Mesenchymal stem cell (in vitro differentiated cells and primary cell): ENCODE measurements at regions not wholly inside any gene's neighbourhood (a gene's known extent, or its start where the extent isn't known, plus 50 kb on each side); places are given as distances from the start of the nearest gene placed in this dataset.

Experiments
- DNase-seq: peaks from one replicate; pipeline ENCODE4 v3.0.0-alpha.2; 2013
- H2AFZ ChIP-seq: one replicate; pipeline ENCODE4 v1.6.1; 2013; ENCODE audit warnings: low read depth, mild to moderate bottlenecking, control low read depth, inconsistent platforms, low read length, moderate library complexity
- H2AK5ac ChIP-seq: 2 replicates; pipeline ENCODE4 v1.6.1; 2013; ENCODE audit warnings: low read length, moderate library complexity, mild to moderate bottlenecking, inconsistent platforms; ENCODE audit not compliant: severe bottlenecking
- H2BK120ac ChIP-seq: one replicate; pipeline ENCODE4 v1.6.1; 2013; ENCODE audit warnings: low read depth, mild to moderate bottlenecking, inconsistent platforms, low read length, moderate library complexity
- H2BK12ac ChIP-seq, 2 experiments: one replicate each; pipeline ENCODE4 v1.6.1; 2013; ENCODE audit warnings: inconsistent platforms in 2 of 2, low read length in 2 of 2, mild to moderate bottlenecking in 2 of 2, moderate library complexity in 2 of 2, control low read depth in 1 of 2
- H2BK15ac ChIP-seq: one replicate; pipeline ENCODE4 v1.6.1; 2013; ENCODE audit warnings: mild to moderate bottlenecking, low read depth, inconsistent platforms; ENCODE audit not compliant: poor library complexity, severe bottlenecking
- H2BK5ac ChIP-seq: 2 replicates; pipeline ENCODE4 v1.6.1; 2013; ENCODE audit warnings: low read depth, mild to moderate bottlenecking, low read length, control low read depth, inconsistent platforms; ENCODE audit not compliant: poor library complexity, severe bottlenecking
- H3K14ac ChIP-seq, 2 experiments: one replicate each; pipeline ENCODE4 v1.6.1; 2013; ENCODE audit warnings: inconsistent platforms in 2 of 2, low read length in 2 of 2, control low read depth in 1 of 2, mild to moderate bottlenecking in 1 of 2, moderate library complexity in 1 of 2
- H3K18ac ChIP-seq, 2 experiments: one replicate each; pipeline ENCODE4 v1.6.1; 2013; ENCODE audit warnings: inconsistent platforms in 2 of 2, low read length in 2 of 2, control low read depth in 1 of 2, low read depth in 1 of 2, mild to moderate bottlenecking in 1 of 2
- H3K23ac ChIP-seq, 2 experiments: one replicate each; pipeline ENCODE4 v1.6.1; 2013; ENCODE audit warnings: inconsistent platforms in 2 of 2, low read length in 2 of 2, mild to moderate bottlenecking in 2 of 2, moderate library complexity in 2 of 2, control low read depth in 1 of 2
- H3K27ac ChIP-seq: 2 replicates; pipeline ENCODE4 v1.5.1; 2013; ENCODE audit warnings: mild to moderate bottlenecking, moderate library complexity, low read length, control low read depth, inconsistent platforms; ENCODE audit not compliant: poor library complexity, severe bottlenecking
- H3K27me3 ChIP-seq, 2 experiments: 2 replicates each; pipeline versions ENCODE4 v1.6.1 to v1.7.0; 2013; ENCODE audit warnings: low read length in 2 of 2, mild to moderate bottlenecking in 2 of 2, moderate library complexity in 2 of 2, control low read depth in 1 of 2, inconsistent platforms in 1 of 2; ENCODE audit not compliant: control insufficient read depth in 1 of 2, insufficient read depth in 1 of 2
- H3K36me3 ChIP-seq, 2 experiments: 2 replicates each; pipeline versions ENCODE4 v1.6.1 to v1.7.0; 2013; ENCODE audit warnings: low read length in 2 of 2, control low read depth in 1 of 2, inconsistent platforms in 1 of 2, low read depth in 1 of 2, mild to moderate bottlenecking in 1 of 2; ENCODE audit not compliant: insufficient read depth in 2 of 2, control insufficient read depth in 1 of 2
- H3K4ac ChIP-seq, 2 experiments: one replicate each; pipeline ENCODE4 v1.6.1; 2013; ENCODE audit warnings: inconsistent platforms in 2 of 2, low read length in 2 of 2, mild to moderate bottlenecking in 2 of 2, moderate library complexity in 2 of 2, control low read depth in 1 of 2, low read depth in 1 of 2
- H3K4me1 ChIP-seq: 2 replicates; pipeline ENCODE4 v1.6.1; 2013; ENCODE audit warnings: low read depth, low read length, control low read depth; ENCODE audit not compliant: control insufficient read depth, insufficient read depth
- H3K4me2 ChIP-seq: 2 replicates; pipeline ENCODE4 v1.6.1; 2013; ENCODE audit warnings: low read length, mild to moderate bottlenecking, inconsistent platforms; ENCODE audit not compliant: poor library complexity, severe bottlenecking
- H3K4me3 ChIP-seq, 2 experiments: 2 replicates each; pipeline versions ENCODE4 v1.5.1 to v1.7.0; 2013; ENCODE audit warnings: low read length in 2 of 2, mild to moderate bottlenecking in 2 of 2, control low read depth in 1 of 2, low read depth in 1 of 2; ENCODE audit not compliant: insufficient read depth in 1 of 2
- H3K79me1 ChIP-seq: replicated peaks from 2 replicates; pipeline ENCODE4 v1.6.1; 2013; ENCODE audit warnings: mild to moderate bottlenecking, control low read depth, low read length, inconsistent platforms; ENCODE audit not compliant: poor library complexity, severe bottlenecking
- H3K9ac ChIP-seq: 2 replicates; pipeline ENCODE4 v1.7.0; 2013; ENCODE audit warnings: mild to moderate bottlenecking, low read length, moderate library complexity
- H3K9me3 ChIP-seq: 2 replicates; pipeline ENCODE4 v1.7.0; 2013; ENCODE audit warnings: mild to moderate bottlenecking, low read length; ENCODE audit not compliant: control insufficient read depth
- H4K8ac ChIP-seq: one replicate; pipeline ENCODE4 v1.6.1; 2013; ENCODE audit warnings: inconsistent platforms, mild to moderate bottlenecking, low read length, moderate library complexity
- H4K91ac ChIP-seq: one replicate; pipeline ENCODE4 v1.6.1; 2013; ENCODE audit warnings: mild to moderate bottlenecking, low read length, inconsistent platforms
- WGBS: methylation state at CpG from one replicate; pipeline ENCODE4 v1.1.7; 2013; ENCODE audit warnings: mixed read lengths; 5-methylcytosine and 5-hydroxymethylcytosine counted together

GRCh38 chr11:111169367-111169766 is 76.2 kb upstream of the POU2AF2 start:
- Histone ChIP-seq H3K23ac (no peak overlapping the region), H2AK5ac (no peak overlapping the region), H3K27ac (no peak overlapping the region), H2BK5ac (no peak overlapping the region), H3K4ac (no peak overlapping the region), H4K8ac (no peak overlapping the region), H3K79me1 (no peaks in the 10 kb centered on the region), H3K27me3 (no peaks in the 10 kb centered on the region), H4K91ac (no peak overlapping the region), H3K4me1 (no peaks in the 10 kb centered on the region), H3K9ac (no peak overlapping the region), H2BK12ac (no peak overlapping the region), H3K4me3 (no peak overlapping the region), H3K18ac (no peak overlapping the region), H3K36me3 (no peaks in the 10 kb centered on the region), H3K9me3 (no peaks in the 10 kb centered on the region), H2BK15ac (no peak overlapping the region), H2BK120ac (no peak overlapping the region), H3K14ac (no peak overlapping the region), H3K4me2 (no peak overlapping the region), H2AFZ (no peak overlapping the region)
- DNase-seq = no peak
- no CpG with 5 or more reads among the region's 5 CpGs for WGBS

GRCh38 chr11:111168871-111169270 is 76.7 kb upstream of the POU2AF2 start:
- H2BK5ac ChIP-seq = no peak overlapping the region
- H2AK5ac ChIP-seq = no peak overlapping the region
- no peak overlapping the region for H3K14ac ChIP-seq
- H3K27me3 ChIP-seq = no peaks in the 10 kb centered on the region
- no peak overlapping the region for H2BK120ac ChIP-seq
- no peak overlapping the region for H3K4ac ChIP-seq
- H3K9me3 ChIP-seq = no peaks in the 10 kb centered on the region
- no peak overlapping the region for H4K91ac ChIP-seq
- no peak overlapping the region for H3K4me3 ChIP-seq
- H3K36me3 ChIP-seq = no peaks in the 10 kb centered on the region
- H2AFZ ChIP-seq = no peak overlapping the region
- H3K4me2 ChIP-seq = no peak overlapping the region
- no peak overlapping the region for H3K9ac ChIP-seq
- no peaks in the 10 kb centered on the region for H3K79me1 ChIP-seq
- no peak overlapping the region for H2BK15ac ChIP-seq
- DNase-seq = no peak
- H3K27ac ChIP-seq = no peak overlapping the region
- H3K18ac ChIP-seq = no peak overlapping the region
- H4K8ac ChIP-seq = no peak overlapping the region
- no peak overlapping the region for H3K23ac ChIP-seq
- WGBS = 79% methylated on average over 1 of the region's 2 CpGs
- no peak overlapping the region for H2BK12ac ChIP-seq
- H3K4me1 ChIP-seq = no peaks in the 10 kb centered on the region

DNA sequence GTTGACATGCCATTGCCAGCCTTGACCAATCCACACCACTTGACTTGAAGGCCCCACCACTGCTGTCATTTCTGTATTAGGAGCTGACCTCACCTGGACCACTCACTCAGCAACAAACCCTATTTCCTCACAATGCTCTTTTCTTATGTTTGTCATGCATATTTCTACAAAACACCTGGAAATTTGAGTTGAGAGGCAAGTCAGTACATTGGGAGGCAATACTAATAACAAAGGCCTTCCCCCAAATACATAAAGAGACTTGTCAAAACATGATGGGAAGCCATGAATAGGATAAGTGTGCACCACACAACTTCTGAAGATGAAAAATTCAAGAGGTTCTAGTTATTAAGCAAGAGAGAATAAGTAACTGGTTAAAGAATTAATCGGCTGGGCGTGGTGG is 77.9 kb upstream of the POU2AF2 start:
- Histone ChIP-seq H3K79me1 (no peaks in the 10 kb centered on the region), H3K4ac (no peak overlapping the region), H3K14ac (no peak overlapping the region), H2BK120ac (no peak overlapping the region), H3K36me3 (no peaks in the 10 kb centered on the region), H3K27me3 (no peaks in the 10 kb centered on the region), H4K8ac (no peak overlapping the region), H3K23ac (no peak overlapping the region), H4K91ac (no peak overlapping the region), H2BK15ac (no peak overlapping the region), H3K4me2 (no peak overlapping the region), H3K27ac (no peak overlapping the region), H2AFZ (no peak overlapping the region), H3K4me1 (no peaks in the 10 kb centered on the region), H3K18ac (no peak overlapping the region), H3K9me3 (no peaks in the 10 kb centered on the region), H2BK12ac (no peak overlapping the region), H2AK5ac (no peak overlapping the region), H2BK5ac (no peak overlapping the region), H3K9ac (no peak overlapping the region), H3K4me3 (no peak overlapping the region)
- no peak for DNase-seq
- WGBS = 94% methylated on average over 2 of the region's 2 CpGs

- no peak overlapping the region for H3K4me3 ChIP-seq
- H2BK12ac ChIP-seq = no peak overlapping the region
- no peak overlapping the region for H2BK5ac ChIP-seq
- H3K9me3 ChIP-seq = no peaks in the 10 kb centered on the region
- H3K4ac ChIP-seq = no peak overlapping the region
- H3K36me3 ChIP-seq = no peaks in the 10 kb centered on the region
- 94% methylated on average over 3 of the region's 3 CpGs for WGBS
- H4K8ac ChIP-seq = no peak overlapping the region
- no peak overlapping the region for H2BK120ac ChIP-seq
- no peak overlapping the region for H2BK15ac ChIP-seq
- no peak for DNase-seq
- H4K91ac ChIP-seq = no peak overlapping the region
- H3K27ac ChIP-seq = no peak overlapping the region
- H3K27me3 ChIP-seq = no peaks in the 10 kb centered on the region
- H3K4me2 ChIP-seq = no peak overlapping the region
- H3K4me1 ChIP-seq = no peaks in the 10 kb centered on the region
- H2AFZ ChIP-seq = no peak overlapping the region
- no peak overlapping the region for H3K23ac ChIP-seq
- H3K18ac ChIP-seq = no peak overlapping the region
- H3K14ac ChIP-seq = no peak overlapping the region
- no peaks in the 10 kb centered on the region for H3K79me1 ChIP-seq
- H3K9ac ChIP-seq = no peak overlapping the region
- no peak overlapping the region for H2AK5ac ChIP-seq
These were observed 78.9 kb upstream of the POU2AF2 start for GRCh38 chr11:111166598-111166997.
